GM11168 (cell line): ENCODE measurements at regions not wholly inside any gene's neighbourhood (a gene's known extent, or its start where the extent isn't known, plus 50 kb on each side); places are given as distances from the start of the nearest gene placed in this dataset.

ENCODE experiments used
- in situ Hi-C: fragments of 300-500 bp; cut with MboI; formaldehyde crosslinking; loops from one replicate; pipeline ENCODE4 v1.12.0; 2022; ENCODE audit warnings: low sequenced_read_pairs; ENCODE audit not compliant: unreplicated experiment

- in situ Hi-C loops = no loop called here
Observed at GRCh38 chr1:88523854-88524528, 160.1 kb upstream of the PKN2 start.

GRCh38 chr1:88526456-88526855 is 157.6 kb upstream of the PKN2 start:
- in situ Hi-C loops = no loop called here

GRCh38 chr1:88528792-88529191 is 155.3 kb upstream of the PKN2 start:
- in situ Hi-C loops = no loop called here

- in situ Hi-C loops = no loop called here
Observed at GRCh38 chr1:88529581-88529980, 154.5 kb upstream of the PKN2 start.

GRCh38 chr1:88530246-88530645 is 153.8 kb upstream of the PKN2 start:
- in situ Hi-C loops = no loop called here

GRCh38 chr1:88537787-88538186 is 146.3 kb upstream of the PKN2 start:
- in situ Hi-C loops = no loop called here

- in situ Hi-C loops = no loop called here
Observed at GRCh38 chr1:88538222-88538899, 145.7 kb upstream of the PKN2 start.

- in situ Hi-C loops = no loop called here
Observed at GRCh38 chr1:88540255-88540654, 143.8 kb upstream of the PKN2 start.

- in situ Hi-C loops = no loop called here
Observed at GRCh38 chr1:88541596-88541995, 142.5 kb upstream of the PKN2 start.

- in situ Hi-C loops = no loop called here
Observed at GRCh38 chr1:88544195-88544594, 139.9 kb upstream of the PKN2 start.

- in situ Hi-C loops = no loop called here
Observed at GRCh38 chr1:88549536-88549935, 134.5 kb upstream of the PKN2 start.

GRCh38 chr1:88552226-88552625 is 131.8 kb upstream of the PKN2 start:
- in situ Hi-C loops = no loop called here

GRCh38 chr1:88557014-88557413 is 127.1 kb upstream of the PKN2 start:
- in situ Hi-C loops = no loop called here

- in situ Hi-C loops = loop anchor here (10.0 kb wide), 1 partner anchor 316 kb away; no protein-coding TSS in a partner anchor
Observed at GRCh38 chr1:88560621-88561020, 123.5 kb upstream of the PKN2 start.

- in situ Hi-C loops = loop anchor here (10.0 kb wide), 1 partner anchor 318 kb away; no protein-coding TSS in a partner anchor
Observed at GRCh38 chr1:88562991-88563390, 121.1 kb upstream of the PKN2 start.

GRCh38 chr1:88566615-88567387 is 117.3 kb upstream of the PKN2 start:
- in situ Hi-C loops = loop anchor here (10.0 kb wide), 1 partner anchor 322 kb away; no protein-coding TSS in a partner anchor

- in situ Hi-C loops = no loop called here
Observed at GRCh38 chr1:88571506-88571905, 112.6 kb upstream of the PKN2 start.

- in situ Hi-C loops = no loop called here
Observed at GRCh38 chr1:88579598-88579997, 104.5 kb upstream of the PKN2 start.

GRCh38 chr1:88581703-88582102 is 102.4 kb upstream of the PKN2 start:
- in situ Hi-C loops = no loop called here

- in situ Hi-C loops = loop anchor here (10.0 kb wide), 1 partner anchor 429 kb away; no protein-coding TSS in a partner anchor
Observed at GRCh38 chr1:88593358-88593757, 90.7 kb upstream of the PKN2 start.
